KMS-11 (cell line): ENCODE measurements at regions not wholly inside any gene's neighbourhood (a gene's known extent, or its start where the extent isn't known, plus 50 kb on each side); places are given as distances from the start of the nearest gene placed in this dataset.

ENCODE experiments used
- H2AFZ ChIP-seq: fragments of 200-600 bp; sonication (generic); 2 replicates; pipeline ENCODE4 v1.6.1; 2016; ENCODE audit warnings: antibody characterized with exemption, mixed run types, low read depth
- H3K27ac ChIP-seq: fragments of 200-600 bp; sonication (generic); 2 replicates; pipeline ENCODE4 v1.6.1; 2016; ENCODE audit warnings: mild to moderate bottlenecking, mixed run types
- H3K27me3 ChIP-seq: fragments of 200-600 bp; sonication (generic); 2 replicates; pipeline ENCODE4 v1.6.1; 2017; ENCODE audit warnings: mild to moderate bottlenecking, low read depth, mixed run types, moderate library complexity; ENCODE audit not compliant: insufficient read depth
- H3K36me3 ChIP-seq: fragments of 200-600 bp; sonication (generic); 2 replicates; pipeline ENCODE4 v1.6.1; 2017; ENCODE audit warnings: mild to moderate bottlenecking, mixed run types; ENCODE audit not compliant: insufficient read depth
- H3K4me1 ChIP-seq: fragments of 200-600 bp; sonication (generic); 2 replicates; pipeline ENCODE4 v1.6.1; 2016; ENCODE audit warnings: mild to moderate bottlenecking, low read depth, mixed run types; ENCODE audit not compliant: poor library complexity, severe bottlenecking
- H3K4me2 ChIP-seq: fragments of 200-600 bp; sonication (generic); 2 replicates; pipeline ENCODE4 v1.7.0; 2016; ENCODE audit warnings: mild to moderate bottlenecking, mixed run types
- H3K4me3 ChIP-seq: fragments of 200-600 bp; sonication (generic); IDR thresholded peaks from 2 replicates; pipeline ENCODE4 v1.6.1; 2017; ENCODE audit warnings: low read depth, low read length, mixed read lengths; ENCODE audit not compliant: insufficient read depth
- H3K79me2 ChIP-seq: fragments of 200-600 bp; sonication (generic); 2 replicates; pipeline ENCODE4 v1.6.1; 2016; ENCODE audit warnings: low read depth, mixed run types; ENCODE audit not compliant: insufficient read depth
- H3K9ac ChIP-seq: fragments of 200-600 bp; sonication (generic); 2 replicates; pipeline ENCODE4 v1.6.1; 2016; ENCODE audit warnings: mild to moderate bottlenecking, mixed run types
- H4K20me1 ChIP-seq: fragments of 200-600 bp; sonication (generic); 2 replicates; pipeline ENCODE4 v1.6.1; 2016; ENCODE audit warnings: mild to moderate bottlenecking, mixed run types; ENCODE audit not compliant: insufficient read depth
- TF ChIP-seq, protein P1 (sequence below): fragments of 200-600 bp; sonication (generic); conservative IDR thresholded peaks from 2 replicates; pipeline ENCODE4 v1.6.1; 2017; ENCODE audit warnings: low read depth, mild to moderate bottlenecking, antibody characterized with exemption, low read length, moderate library complexity, mixed read lengths

DNA sequence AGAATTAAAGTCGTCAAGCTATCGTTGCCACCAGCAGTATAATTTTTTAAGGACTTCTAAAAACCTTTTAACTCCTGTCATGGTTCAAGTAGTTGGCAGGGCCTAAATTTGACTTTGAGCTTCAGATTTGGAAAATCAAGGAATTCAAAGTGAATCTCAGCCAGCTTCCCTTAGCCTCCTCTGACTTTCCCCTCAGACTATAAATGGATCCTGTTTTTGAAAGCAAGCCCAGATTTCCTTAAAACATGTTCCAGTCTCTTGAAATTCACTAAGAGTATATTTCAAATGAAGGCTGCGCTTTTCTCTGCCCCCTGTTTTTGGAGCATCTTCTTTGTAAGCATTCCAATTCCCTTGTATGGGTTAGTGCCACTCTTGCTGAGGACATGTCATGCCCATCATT lies 101.8 kb upstream of the CDH8 start:
- H4K20me1 ChIP-seq, result no peaks in the 10 kb centered on the region
- no peaks in the 10 kb centered on the region for H3K79me2 ChIP-seq
- no peak overlapping the region for H3K27ac ChIP-seq
- TF ChIP-seq, protein P1, sequence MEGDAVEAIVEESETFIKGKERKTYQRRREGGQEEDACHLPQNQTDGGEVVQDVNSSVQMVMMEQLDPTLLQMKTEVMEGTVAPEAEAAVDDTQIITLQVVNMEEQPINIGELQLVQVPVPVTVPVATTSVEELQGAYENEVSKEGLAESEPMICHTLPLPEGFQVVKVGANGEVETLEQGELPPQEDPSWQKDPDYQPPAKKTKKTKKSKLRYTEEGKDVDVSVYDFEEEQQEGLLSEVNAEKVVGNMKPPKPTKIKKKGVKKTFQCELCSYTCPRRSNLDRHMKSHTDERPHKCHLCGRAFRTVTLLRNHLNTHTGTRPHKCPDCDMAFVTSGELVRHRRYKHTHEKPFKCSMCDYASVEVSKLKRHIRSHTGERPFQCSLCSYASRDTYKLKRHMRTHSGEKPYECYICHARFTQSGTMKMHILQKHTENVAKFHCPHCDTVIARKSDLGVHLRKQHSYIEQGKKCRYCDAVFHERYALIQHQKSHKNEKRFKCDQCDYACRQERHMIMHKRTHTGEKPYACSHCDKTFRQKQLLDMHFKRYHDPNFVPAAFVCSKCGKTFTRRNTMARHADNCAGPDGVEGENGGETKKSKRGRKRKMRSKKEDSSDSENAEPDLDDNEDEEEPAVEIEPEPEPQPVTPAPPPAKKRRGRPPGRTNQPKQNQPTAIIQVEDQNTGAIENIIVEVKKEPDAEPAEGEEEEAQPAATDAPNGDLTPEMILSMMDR, result no peak
- no peaks in the 10 kb centered on the region for H3K27me3 ChIP-seq
- no peaks in the 10 kb centered on the region for H3K4me1 ChIP-seq
- no peak overlapping the region for H3K9ac ChIP-seq
- no peak overlapping the region for H2AFZ ChIP-seq
- no peak overlapping the region for H3K4me2 ChIP-seq
- H3K36me3 ChIP-seq, result no peaks in the 10 kb centered on the region
- H3K4me3 ChIP-seq, result no peak overlapping the region

DNA sequence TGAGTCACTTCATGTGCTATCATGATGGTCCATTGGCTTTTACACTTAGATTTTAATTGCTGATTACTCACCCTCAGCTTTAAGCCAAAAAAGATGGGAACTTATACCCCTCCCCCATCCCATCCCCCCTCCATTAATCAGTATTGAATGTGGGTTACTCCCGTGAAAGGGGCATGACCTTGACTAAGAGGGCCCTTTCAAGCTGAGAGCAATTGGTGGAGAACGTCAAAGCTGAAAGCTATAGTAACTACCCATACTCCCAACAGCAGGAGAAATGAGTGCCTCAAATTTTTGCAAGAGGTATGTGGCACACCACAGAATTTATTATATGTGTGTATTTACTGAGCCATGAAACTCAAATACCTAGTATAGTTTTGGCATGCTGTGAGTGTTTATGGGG lies 99.7 kb upstream of the CDH8 start:
- Histone ChIP-seq H3K27me3 (no peaks in the 10 kb centered on the region), H3K4me1 (no peaks in the 10 kb centered on the region), H4K20me1 (no peaks in the 10 kb centered on the region), H3K27ac (no peak overlapping the region), H3K4me2 (no peak overlapping the region), H3K4me3 (no peak overlapping the region), H3K9ac (no peak overlapping the region), H3K79me2 (no peaks in the 10 kb centered on the region), H3K36me3 (no peaks in the 10 kb centered on the region), H2AFZ (no peak overlapping the region)
- TF ChIP-seq, protein P1, result no peak

DNA sequence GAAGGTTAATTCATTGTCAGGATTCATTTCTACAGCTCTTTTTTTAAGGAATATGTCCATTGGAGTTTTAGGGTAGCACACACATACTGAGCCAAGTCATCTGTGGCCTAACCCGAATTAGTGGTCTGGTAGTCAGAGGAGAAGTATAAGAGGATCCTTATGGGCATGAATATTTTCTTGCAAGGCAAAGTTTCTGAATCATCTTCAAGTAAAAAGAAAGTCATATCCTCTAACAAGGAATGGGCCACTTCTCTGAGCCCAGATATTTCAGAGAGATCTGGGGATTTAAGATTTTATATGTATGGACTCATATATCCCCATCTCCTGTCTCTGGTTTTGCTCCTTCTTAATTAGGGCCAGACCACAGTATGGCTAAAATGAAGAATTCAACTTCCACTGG lies 99.2 kb upstream of the CDH8 start:
- Histone ChIP-seq H3K27me3 (no peaks in the 10 kb centered on the region), H3K4me2 (no peak overlapping the region), H3K27ac (no peak overlapping the region), H3K9ac (no peak overlapping the region), H2AFZ (no peak overlapping the region), H4K20me1 (no peaks in the 10 kb centered on the region), H3K79me2 (no peaks in the 10 kb centered on the region), H3K4me1 (no peaks in the 10 kb centered on the region), H3K4me3 (no peak overlapping the region), H3K36me3 (no peaks in the 10 kb centered on the region)
- TF ChIP-seq, protein P1, result no peak

DNA sequence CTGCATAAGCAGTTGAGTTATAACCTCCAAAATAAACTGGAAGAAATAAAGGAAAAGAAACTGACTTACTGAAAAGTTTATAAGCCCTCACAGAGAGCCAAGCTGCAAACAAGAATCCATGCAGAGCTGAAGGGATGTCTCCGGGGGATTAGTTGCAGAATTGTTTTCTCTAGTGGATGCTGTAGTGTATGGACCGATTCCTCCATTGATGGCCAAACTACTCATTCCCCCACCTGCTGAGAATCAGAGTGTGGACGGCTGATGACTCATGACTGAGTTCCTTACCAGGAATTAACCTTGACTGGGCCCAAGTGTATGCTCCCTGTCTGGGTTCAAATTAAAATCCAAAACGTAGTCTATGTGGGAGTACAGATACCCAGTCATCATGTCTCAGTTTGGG lies 93.9 kb upstream of the CDH8 start:
- Histone ChIP-seq H3K27me3 (no peaks in the 10 kb centered on the region), H3K4me3 (no peak overlapping the region), H4K20me1 (no peaks in the 10 kb centered on the region), H3K9ac (no peak overlapping the region), H2AFZ (no peak overlapping the region), H3K27ac (no peak overlapping the region), H3K79me2 (no peaks in the 10 kb centered on the region), H3K36me3 (no peaks in the 10 kb centered on the region), H3K4me1 (no peaks in the 10 kb centered on the region), H3K4me2 (no peak overlapping the region)
- TF ChIP-seq, protein P1, result no peak

DNA sequence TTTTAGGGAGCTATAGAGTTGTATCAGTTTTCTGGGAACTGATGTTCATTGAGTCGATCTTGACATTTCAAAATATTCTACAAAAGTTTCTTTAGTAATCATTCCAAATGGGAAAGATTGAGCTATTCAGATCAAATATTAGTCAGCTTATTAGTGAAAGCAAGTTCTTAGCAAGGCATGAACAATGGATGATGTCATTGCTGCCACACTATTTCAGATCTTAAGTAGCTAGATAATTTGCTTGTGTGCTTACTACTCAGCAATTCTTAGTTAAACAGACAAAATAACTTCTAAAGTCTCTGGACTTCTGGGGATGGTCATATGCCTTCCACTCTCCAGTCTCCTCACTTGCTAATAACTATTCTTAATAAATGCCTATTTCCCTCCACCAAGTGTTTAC lies 69.0 kb upstream of the CDH8 start:
- no peak overlapping the region for H3K4me2 ChIP-seq
- H3K4me3 ChIP-seq, result no peak overlapping the region
- no peaks in the 10 kb centered on the region for H3K27me3 ChIP-seq
- TF ChIP-seq, protein P1, result no peak
- no peak overlapping the region for H2AFZ ChIP-seq
- H3K79me2 ChIP-seq, result no peaks in the 10 kb centered on the region
- H3K36me3 ChIP-seq, result no peaks in the 10 kb centered on the region
- H3K9ac ChIP-seq, result no peak overlapping the region
- H3K4me1 ChIP-seq, result no peaks in the 10 kb centered on the region
- H3K27ac ChIP-seq, result no peak overlapping the region
- H4K20me1 ChIP-seq, result no peaks in the 10 kb centered on the region
